ENCODE measurements at regions not wholly inside any gene's neighbourhood (a gene's known extent, or its start where the extent isn't known, plus 50 kb on each side); places are given as distances from the start of the nearest gene placed in this dataset.

GRCh38 chr11:80669620-80670019 is 1228.8 kb upstream of the TENM4 start:
- no peak for DNase-seq (ENCODE audit: low read depth)

- DNase-seq (ENCODE audit: low read depth), result no peak
Measured at GRCh38 chr11:80668039-80668438, 1227.2 kb upstream of the TENM4 start.

- no peak for DNase-seq (ENCODE audit: low read depth)
Measured at GRCh38 chr11:80655834-80656233, 1215.0 kb upstream of the TENM4 start.

- DNase-seq (ENCODE audit: low read depth), result no peak
Measured at GRCh38 chr11:80650966-80651365, 1210.1 kb upstream of the TENM4 start.

- DNase-seq (ENCODE audit: low read depth), result no peak
Measured at GRCh38 chr11:80649186-80649585, 1208.4 kb upstream of the TENM4 start.

GRCh38 chr11:80638296-80638695 is 1197.5 kb upstream of the TENM4 start:
- no peak for DNase-seq (ENCODE audit: low read depth)

GRCh38 chr11:80637571-80637970 is 1196.7 kb upstream of the TENM4 start:
- DNase-seq (ENCODE audit: low read depth), result no peak

- no peak for DNase-seq (ENCODE audit: low read depth)
Measured at GRCh38 chr11:80636999-80637398, 1196.2 kb upstream of the TENM4 start.

GRCh38 chr11:80635178-80635577 is 1194.3 kb upstream of the TENM4 start:
- no peak for DNase-seq (ENCODE audit: low read depth)

GRCh38 chr11:80632691-80633090 is 1191.9 kb upstream of the TENM4 start:
- DNase-seq (ENCODE audit: low read depth), result no peak

GRCh38 chr11:80632156-80632555 is 1191.3 kb upstream of the TENM4 start:
- DNase-seq (ENCODE audit: low read depth), result no peak

- DNase-seq (ENCODE audit: low read depth), result no peak
Measured at GRCh38 chr11:80629466-80629865, 1188.6 kb upstream of the TENM4 start.

GRCh38 chr11:80627364-80627763 is 1186.5 kb upstream of the TENM4 start:
- DNase-seq (ENCODE audit: low read depth), result no peak

GRCh38 chr11:80626721-80627120 is 1185.9 kb upstream of the TENM4 start:
- DNase-seq (ENCODE audit: low read depth), result no peak

- DNase-seq (ENCODE audit: low read depth), result no peak
Measured at GRCh38 chr11:80625563-80625962, 1184.7 kb upstream of the TENM4 start.

GRCh38 chr11:80621871-80622270 is 1181.0 kb upstream of the TENM4 start:
- no peak for DNase-seq (ENCODE audit: low read depth)

GRCh38 chr11:80620867-80621266 is 1180.0 kb upstream of the TENM4 start:
- DNase-seq (ENCODE audit: low read depth), result no peak

- DNase-seq (ENCODE audit: low read depth), result no peak
Measured at GRCh38 chr11:80617156-80617555, 1176.3 kb upstream of the TENM4 start.

GRCh38 chr11:80616070-80616800 is 1175.4 kb upstream of the TENM4 start:
- DNase-seq (ENCODE audit: low read depth), result no peak

GRCh38 chr11:80613655-80614054 is 1172.8 kb upstream of the TENM4 start:
- DNase-seq (ENCODE audit: low read depth), result no peak

- no peak for DNase-seq (ENCODE audit: low read depth)
Measured at GRCh38 chr11:80610516-80610915, 1169.7 kb upstream of the TENM4 start.

GRCh38 chr11:80603472-80603871 is 1162.6 kb upstream of the TENM4 start:
- no peak for DNase-seq (ENCODE audit: low read depth)

GRCh38 chr11:80598905-80599304 is 1158.1 kb upstream of the TENM4 start:
- DNase-seq (ENCODE audit: low read depth), result no peak

GRCh38 chr11:80596291-80596810 is 1155.5 kb upstream of the TENM4 start:
- DNase-seq (ENCODE audit: low read depth), result no peak

All from iris pigment epithelial cell (primary cell).